GM06990 (cell line): ENCODE measurements at regions not wholly inside any gene's neighbourhood (a gene's known extent, or its start where the extent isn't known, plus 50 kb on each side); places are given as distances from the start of the nearest gene placed in this dataset.
"Not testable (repeated sequence)": the region's sequence is repeated elsewhere in the genome, so short reads cannot be mapped to it uniquely, and the experiment has no call there.

ENCODE experiments used
- DNase-seq: peaks from one replicate; pipeline ENCODE4 v3.0.0-alpha.2; 2011; ENCODE audit not compliant: insufficient read length; ENCODE audit errors: extremely low read depth
- H3K27me3 ChIP-seq: replicated peaks from 2 replicates; pipeline ENCODE4 v1.6.0; 2011; ENCODE audit warnings: low read length; ENCODE audit not compliant: control insufficient read depth, insufficient read depth
- H3K36me3 ChIP-seq: 2 replicates; pipeline ENCODE4 v1.5.1; 2011; ENCODE audit warnings: low read length; ENCODE audit not compliant: control insufficient read depth, insufficient read depth
- H3K4me3 ChIP-seq: replicated peaks from 2 replicates; pipeline ENCODE4 v1.5.1; 2011; ENCODE audit warnings: low read depth, mild to moderate bottlenecking, control low read depth, low read length
- CTCF ChIP-seq: IDR thresholded peaks from 2 replicates; pipeline ENCODE4 v1.5.1; 2011; ENCODE audit warnings: low read length, control low read depth, mild to moderate bottlenecking, inconsistent platforms; ENCODE audit not compliant: insufficient read depth, poor library complexity, severe bottlenecking

- no peak for DNase-seq
- Histone ChIP-seq H3K27me3 (no peaks in the 10 kb centered on the region), H3K36me3 (no peaks in the 10 kb centered on the region), H3K4me3 (no peak overlapping the region)
- TF ChIP-seq CTCF = no peak
Observed at GRCh38 chr19:28577666-28578065, 635.3 kb downstream of the UQCRFS1 start.

- no peaks in the 10 kb centered on the region for H3K36me3 ChIP-seq
- no peak overlapping the region for H3K4me3 ChIP-seq
- no peak for DNase-seq
- no peak for TF ChIP-seq CTCF
- no peaks in the 10 kb centered on the region for H3K27me3 ChIP-seq
Observed at GRCh38 chr19:28577233-28577632, 635.7 kb downstream of the UQCRFS1 start.

GRCh38 chr19:28575816-28576215, 637.1 kb downstream of the UQCRFS1 start:
- no peak overlapping the region for H3K4me3 ChIP-seq
- DNase-seq = no peak
- no peaks in the 10 kb centered on the region for H3K36me3 ChIP-seq
- no peak for TF ChIP-seq CTCF
- no peaks in the 10 kb centered on the region for H3K27me3 ChIP-seq

GRCh38 chr19:28575312-28575711, 637.6 kb downstream of the UQCRFS1 start:
- DNase-seq, H3K4me3 ChIP-seq, H3K36me3 ChIP-seq, H3K27me3 ChIP-seq: not testable (repeated sequence)

GRCh38 chr19:28574212-28574611, 638.7 kb downstream of the UQCRFS1 start:
- Histone ChIP-seq H3K36me3 (no peaks in the 10 kb centered on the region), H3K4me3 (no peak overlapping the region), H3K27me3 (no peaks in the 10 kb centered on the region)
- TF ChIP-seq CTCF = no peak
- no peak for DNase-seq

- H3K36me3 ChIP-seq = no peaks in the 10 kb centered on the region
- TF ChIP-seq CTCF = no peak
- no peaks in the 10 kb centered on the region for H3K27me3 ChIP-seq
- no peak overlapping the region for H3K4me3 ChIP-seq
- DNase-seq = no peak
Observed at GRCh38 chr19:28569132-28570131, 643.5 kb downstream of the UQCRFS1 start.
